ENCODE measurements at regions not wholly inside any gene's neighbourhood (a gene's known extent, or its start where the extent isn't known, plus 50 kb on each side); places are given as distances from the start of the nearest gene placed in this dataset.

- no peak for DNase-seq (ENCODE audit: low spot score)
These were observed 388.7 kb downstream of the SHQ1 start for GRCh38 chr3:72459588-72459987.

- no peak for DNase-seq (ENCODE audit: low spot score)
These were observed 389.9 kb downstream of the SHQ1 start for GRCh38 chr3:72458375-72458774.

- no peak for DNase-seq (ENCODE audit: low spot score)
These were observed 393.8 kb downstream of the SHQ1 start for GRCh38 chr3:72454441-72454840.

- no peak for DNase-seq (ENCODE audit: low spot score)
These were observed 394.5 kb downstream of the SHQ1 start for GRCh38 chr3:72453706-72454105.

- DNase-seq (ENCODE audit: low spot score): no peak
These were observed 395.5 kb downstream of the SHQ1 start for GRCh38 chr3:72452745-72453144.

- no peak for DNase-seq (ENCODE audit: low spot score)
These were observed 396.4 kb downstream of the SHQ1 start for GRCh38 chr3:72451841-72452240.

GRCh38 chr3:72449551-72449950 is 398.7 kb downstream of the SHQ1 start:
- DNase-seq (ENCODE audit: low spot score): no peak

GRCh38 chr3:72448858-72449257 is 399.4 kb downstream of the SHQ1 start:
- DNase-seq (ENCODE audit: low spot score): no peak

- no peak for DNase-seq (ENCODE audit: low spot score)
These were observed 399.8 kb downstream of the SHQ1 start for GRCh38 chr3:72448375-72448823.

- peak; percentile 95 for DNase-seq (ENCODE audit: low spot score)
These were observed 400.9 kb downstream of the SHQ1 start for GRCh38 chr3:72447059-72447946.

- DNase-seq (ENCODE audit: low spot score): peak; percentile 72
These were observed 401.8 kb downstream of the SHQ1 start, which contains the start of gene RYBP for GRCh38 chr3:72446218-72447058. TSS of gene RYBP (minus strand) at chr3:72446621.

- no peak for DNase-seq (ENCODE audit: low spot score)
These were observed 402.4 kb downstream of the SHQ1 start for GRCh38 chr3:72445827-72446217.

- peak; percentile 60 for DNase-seq (ENCODE audit: low spot score)
These were observed 403.5 kb downstream of the SHQ1 start for GRCh38 chr3:72444656-72445223.

GRCh38 chr3:72442759-72443158 is 405.5 kb downstream of the SHQ1 start:
- peak; percentile 39 for DNase-seq (ENCODE audit: low spot score)

GRCh38 chr3:72441284-72441994 is 406.8 kb downstream of the SHQ1 start:
- peak; percentile 68 for DNase-seq (ENCODE audit: low spot score)

- no peak for DNase-seq (ENCODE audit: low spot score)
These were observed 407.8 kb downstream of the SHQ1 start for GRCh38 chr3:72440491-72440890.

- DNase-seq (ENCODE audit: low spot score): no peak
These were observed 408.7 kb downstream of the SHQ1 start for GRCh38 chr3:72439321-72440183.

- peak; percentile 53 for DNase-seq (ENCODE audit: low spot score)
These were observed 410.4 kb downstream of the SHQ1 start for GRCh38 chr3:72437661-72438406.

- no peak for DNase-seq (ENCODE audit: low spot score)
These were observed 411.2 kb downstream of the SHQ1 start for GRCh38 chr3:72436863-72437592.
